GM12891 (cell line): ENCODE measurements at regions not wholly inside any gene's neighbourhood (a gene's known extent, or its start where the extent isn't known, plus 50 kb on each side); places are given as distances from the start of the nearest gene placed in this dataset.

Source experiments
- PAX5 ChIP-seq: IDR thresholded peaks from 2 replicates; pipeline ENCODE4 v1.6.1; 2011; ENCODE audit warnings: low read length, moderate library complexity, mild to moderate bottlenecking; ENCODE audit not compliant: insufficient read depth, severe bottlenecking
- POLR2A ChIP-seq: IDR thresholded peaks from 2 replicates; pipeline ENCODE4 v1.6.1; 2011; ENCODE audit warnings: low read depth, low read length, control low read depth
- POLR2AphosphoS5 ChIP-seq: IDR thresholded peaks from 2 replicates; pipeline ENCODE4 v1.6.1; 2011; ENCODE audit warnings: low read depth, low read length, control low read depth
- SPI1 ChIP-seq: IDR thresholded peaks from 2 replicates; pipeline ENCODE4 v1.6.1; 2011; ENCODE audit warnings: low read depth, low read length, control low read depth
- TAF1 ChIP-seq: IDR thresholded peaks from 2 replicates; pipeline ENCODE4 v1.6.1; 2011; ENCODE audit warnings: low read depth, low read length, control low read depth

DNA sequence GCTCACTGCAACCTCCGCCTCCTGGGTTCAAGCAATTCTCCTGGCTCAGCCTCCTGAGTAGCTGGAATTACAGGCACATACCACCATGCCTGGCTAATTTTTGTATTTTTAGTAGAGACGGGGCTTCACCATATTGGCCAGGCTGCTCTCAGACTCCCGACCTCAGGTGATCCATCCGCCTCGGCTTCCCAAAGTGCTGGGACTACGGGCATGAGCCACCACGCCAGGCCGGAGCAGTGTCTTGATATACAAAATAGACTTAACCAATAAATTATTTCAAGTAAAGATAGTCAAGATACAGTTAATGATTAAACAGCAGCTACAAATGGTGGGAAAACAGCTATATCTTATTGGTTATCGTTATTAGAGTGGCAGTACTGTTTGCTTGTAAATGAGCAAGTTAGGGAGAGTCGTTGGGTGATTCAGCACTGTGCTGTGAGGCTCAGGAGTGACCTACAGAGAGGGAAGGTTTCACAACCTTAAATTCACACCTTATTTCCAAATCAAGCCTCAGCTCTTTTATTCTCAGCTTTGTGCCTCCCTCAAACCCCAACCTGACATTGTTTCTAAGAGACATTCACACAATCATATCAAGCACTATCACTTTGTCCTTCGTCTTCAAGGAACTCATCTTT, 1128.4 kb upstream of the MAP3K7 start:
- TF ChIP-seq PAX5: no peak
- no peak for TF ChIP-seq TAF1
- no peak for TF ChIP-seq POLR2A
- no peak for TF ChIP-seq SPI1
- TF ChIP-seq POLR2AphosphoS5: no peak
